Loucy (cell line): ENCODE measurements at regions not wholly inside any gene's neighbourhood (a gene's known extent, or its start where the extent isn't known, plus 50 kb on each side); places are given as distances from the start of the nearest gene placed in this dataset.

Experiments used
- H2AFZ ChIP-seq: fragments of 200-600 bp; sonication (generic); 2 replicates; pipeline ENCODE4 v1.6.0; 2016; ENCODE audit warnings: antibody characterized with exemption, mild to moderate bottlenecking, low read length, moderate library complexity
- H3F3A ChIP-seq: fragments of 200-600 bp; 2 replicates; pipeline ENCODE4 v1.6.0; 2016; ENCODE audit warnings: antibody characterized with exemption, low read depth, mild to moderate bottlenecking
- H3K27me3 ChIP-seq: fragments of 200-600 bp; sonication (generic); 2 replicates; pipeline ENCODE4 v1.6.1; 2014; ENCODE audit warnings: low read length, mild to moderate bottlenecking; ENCODE audit not compliant: insufficient read depth, poor library complexity, severe bottlenecking
- H3K36me3 ChIP-seq: fragments of 200-600 bp; sonication (generic); 2 replicates; pipeline ENCODE4 v1.6.1; 2016; ENCODE audit warnings: low read length; ENCODE audit not compliant: insufficient read depth
- H3K4me1 ChIP-seq: fragments of 200-600 bp; sonication (generic); 2 replicates; pipeline ENCODE4 v1.5.1; 2014; ENCODE audit warnings: low read length, mild to moderate bottlenecking; ENCODE audit not compliant: insufficient read depth, poor library complexity, severe bottlenecking
- H3K4me2 ChIP-seq: fragments of 200-600 bp; sonication (generic); 2 replicates; pipeline ENCODE4 v1.6.0; 2014; ENCODE audit warnings: antibody characterized with exemption, low read length, low read depth, mild to moderate bottlenecking; ENCODE audit not compliant: poor library complexity, severe bottlenecking
- H3K4me3 ChIP-seq: fragments of 200-600 bp; sonication (generic); 2 replicates; pipeline ENCODE4 v1.5.1; 2014; ENCODE audit warnings: low read length, mild to moderate bottlenecking, mixed read lengths; ENCODE audit not compliant: poor library complexity, severe bottlenecking
- H3K79me2 ChIP-seq: fragments of 200-600 bp; sonication (generic); 2 replicates; pipeline ENCODE4 v1.6.1; 2014; ENCODE audit warnings: low read length; ENCODE audit not compliant: insufficient read depth
- H3K9ac ChIP-seq: fragments of 200-600 bp; sonication (generic); 2 replicates; pipeline ENCODE4 v1.6.0; 2014; ENCODE audit warnings: mild to moderate bottlenecking, low read depth, low read length, moderate library complexity; ENCODE audit not compliant: poor library complexity, severe bottlenecking
- H3K9me2 ChIP-seq: fragments of 200-600 bp; sonication (generic); replicated peaks from 2 replicates; pipeline ENCODE4 v1.6.1; 2016; ENCODE audit warnings: low read depth, low read length, mixed read lengths
- H3K9me3 ChIP-seq: fragments of 200-600 bp; sonication (generic); 2 replicates; pipeline ENCODE4 v1.6.1; 2014; ENCODE audit warnings: mild to moderate bottlenecking, antibody characterized with exemption, low read length, low read depth; ENCODE audit not compliant: insufficient read depth
- H4K20me1 ChIP-seq: fragments of 200-600 bp; sonication (generic); 2 replicates; pipeline ENCODE4 v1.6.0; 2014; ENCODE audit warnings: antibody characterized with exemption, low read length, mild to moderate bottlenecking; ENCODE audit not compliant: insufficient read depth, poor library complexity, severe bottlenecking
- CTCF ChIP-seq: fragments of 200-600 bp; sonication (generic); conservative IDR thresholded peaks from 2 replicates; pipeline ENCODE4 v1.5.1; 2014; ENCODE audit warnings: mild to moderate bottlenecking, antibody characterized with exemption, low read length
- EZH2phosphoT487 ChIP-seq: fragments of 200-600 bp; IDR thresholded peaks from 2 replicates; pipeline ENCODE4 v1.6.1; 2018; ENCODE audit warnings: antibody characterized with exemption, mild to moderate bottlenecking, moderate library complexity, borderline replicate concordance

GRCh38 chr10:118918587-118918986 is 110.9 kb upstream of the NANOS1 start:
- Histone ChIP-seq H3K27me3 (no peaks in the 10 kb centered on the region), H3K9me3 (no peaks in the 10 kb centered on the region), H3K9ac (no peak overlapping the region), H2AFZ (no peak overlapping the region), H3K79me2 (no peaks in the 10 kb centered on the region), H4K20me1 (no peaks in the 10 kb centered on the region), H3F3A (no peaks in the 10 kb centered on the region), H3K4me2 (no peak overlapping the region), H3K4me1 (no peaks in the 10 kb centered on the region), H3K9me2 (no peaks in the 10 kb centered on the region), H3K36me3 (no peaks in the 10 kb centered on the region), H3K4me3 (no peak overlapping the region)
- TF ChIP-seq CTCF: no peak
- no peak for TF ChIP-seq EZH2phosphoT487

- Histone ChIP-seq H4K20me1 (no peaks in the 10 kb centered on the region), H3F3A (no peaks in the 10 kb centered on the region), H3K36me3 (no peaks in the 10 kb centered on the region), H3K27me3 (no peaks in the 10 kb centered on the region), H3K9ac (no peak overlapping the region), H3K9me3 (no peaks in the 10 kb centered on the region), H2AFZ (no peak overlapping the region), H3K4me1 (no peaks in the 10 kb centered on the region), H3K79me2 (no peaks in the 10 kb centered on the region), H3K4me3 (no peak overlapping the region), H3K9me2 (no peaks in the 10 kb centered on the region), H3K4me2 (no peak overlapping the region)
- TF ChIP-seq EZH2phosphoT487 (no peak), CTCF (no peak)
These were observed 109.3 kb upstream of the NANOS1 start for GRCh38 chr10:118920206-118920605.

- no peak for TF ChIP-seq EZH2phosphoT487
- no peak for TF ChIP-seq CTCF
- Histone ChIP-seq H3K4me1 (no peaks in the 10 kb centered on the region), H3K9ac (no peak overlapping the region), H3K27me3 (no peaks in the 10 kb centered on the region), H3K4me2 (no peak overlapping the region), H3K9me2 (no peaks in the 10 kb centered on the region), H3K9me3 (no peaks in the 10 kb centered on the region), H3K79me2 (no peaks in the 10 kb centered on the region), H3K4me3 (no peak overlapping the region), H4K20me1 (no peaks in the 10 kb centered on the region), H3K36me3 (no peaks in the 10 kb centered on the region), H3F3A (no peaks in the 10 kb centered on the region), H2AFZ (no peak overlapping the region)
These were observed 107.3 kb upstream of the NANOS1 start for GRCh38 chr10:118922226-118922625.
